ENCODE measurements at regions not wholly inside any gene's neighbourhood (a gene's known extent, or its start where the extent isn't known, plus 50 kb on each side); places are given as distances from the start of the nearest gene placed in this dataset.

GRCh38 chr9:108396193-108396592 is 459.6 kb downstream of the ACTL7B start:
- TF ChIP-seq POLR2A (IDR thresholded peaks at IDR 0.05) (no peak), POLR2AphosphoS5 (IDR thresholded peaks at IDR 0.05) (no peak)
